Inferior parietal cortex (tissue), 1 donor: ENCODE measurements at regions not wholly inside any gene's neighbourhood (a gene's known extent, or its start where the extent isn't known, plus 50 kb on each side); places are given as distances from the start of the nearest gene placed in this dataset.

Source experiments
- DNase-seq: peaks from one replicate; pipeline ENCODE4 v3.0.0-alpha.2; 2016; ENCODE audit errors: extremely low spot score

- no peak for DNase-seq
Measured at GRCh38 chr22:47850644-47851151, 1088.2 kb downstream of the TBC1D22A start.

DNA sequence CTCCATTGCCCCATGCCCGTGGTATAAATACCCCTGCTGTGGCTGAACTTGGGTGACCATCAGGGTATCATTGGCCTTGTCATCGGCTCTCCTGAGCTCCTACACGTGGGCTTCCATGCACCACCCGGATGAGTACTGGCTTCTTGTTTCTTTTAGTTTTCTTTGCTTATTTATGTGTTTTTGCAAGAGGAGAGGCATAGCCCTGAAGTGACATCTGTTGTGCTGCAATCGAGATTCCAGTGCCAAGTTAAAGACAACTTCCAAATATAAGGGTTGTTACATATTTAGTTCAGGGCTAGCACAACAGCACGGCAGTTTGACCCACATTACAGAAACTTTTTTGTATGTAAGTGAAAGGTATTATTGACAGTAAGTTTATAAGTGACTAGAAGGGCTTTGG, 1087.1 kb downstream of the TBC1D22A start:
- no peak for DNase-seq

DNA sequence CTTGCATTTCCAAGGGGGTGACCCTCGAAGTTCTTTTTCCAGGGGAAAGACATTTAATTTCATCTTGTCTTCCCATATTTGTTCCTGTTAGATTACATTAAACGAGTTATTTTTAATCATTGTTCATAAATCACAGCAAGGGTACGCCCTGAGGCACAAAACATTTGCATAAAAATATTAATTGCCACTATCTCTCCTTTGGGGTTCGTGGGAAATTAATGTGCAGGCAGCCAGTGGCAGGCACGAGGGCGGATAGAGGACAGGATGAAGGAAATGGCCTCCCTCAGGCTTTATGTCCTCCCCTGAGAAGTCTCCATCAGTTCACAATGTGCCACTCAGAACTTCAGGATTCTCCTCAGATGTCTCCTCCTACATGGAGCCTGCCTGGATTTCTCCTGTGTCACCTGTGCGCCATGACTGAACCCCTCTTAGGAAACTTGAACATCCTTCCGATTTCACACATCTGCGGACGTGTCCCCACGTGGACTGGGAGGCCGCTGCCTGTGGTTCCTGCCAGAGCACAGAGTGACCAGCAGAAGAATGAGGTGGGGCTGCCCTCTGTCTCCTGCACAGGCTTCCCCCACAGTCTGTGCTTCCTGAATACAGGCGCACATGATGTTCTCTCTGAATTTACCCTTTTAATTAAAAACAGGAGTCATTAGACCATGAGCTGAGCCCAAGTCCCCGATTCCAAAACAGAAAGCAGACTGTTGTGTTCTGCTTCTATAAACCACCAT, 1085.9 kb downstream of the TBC1D22A start:
- DNase-seq = no peak

DNA sequence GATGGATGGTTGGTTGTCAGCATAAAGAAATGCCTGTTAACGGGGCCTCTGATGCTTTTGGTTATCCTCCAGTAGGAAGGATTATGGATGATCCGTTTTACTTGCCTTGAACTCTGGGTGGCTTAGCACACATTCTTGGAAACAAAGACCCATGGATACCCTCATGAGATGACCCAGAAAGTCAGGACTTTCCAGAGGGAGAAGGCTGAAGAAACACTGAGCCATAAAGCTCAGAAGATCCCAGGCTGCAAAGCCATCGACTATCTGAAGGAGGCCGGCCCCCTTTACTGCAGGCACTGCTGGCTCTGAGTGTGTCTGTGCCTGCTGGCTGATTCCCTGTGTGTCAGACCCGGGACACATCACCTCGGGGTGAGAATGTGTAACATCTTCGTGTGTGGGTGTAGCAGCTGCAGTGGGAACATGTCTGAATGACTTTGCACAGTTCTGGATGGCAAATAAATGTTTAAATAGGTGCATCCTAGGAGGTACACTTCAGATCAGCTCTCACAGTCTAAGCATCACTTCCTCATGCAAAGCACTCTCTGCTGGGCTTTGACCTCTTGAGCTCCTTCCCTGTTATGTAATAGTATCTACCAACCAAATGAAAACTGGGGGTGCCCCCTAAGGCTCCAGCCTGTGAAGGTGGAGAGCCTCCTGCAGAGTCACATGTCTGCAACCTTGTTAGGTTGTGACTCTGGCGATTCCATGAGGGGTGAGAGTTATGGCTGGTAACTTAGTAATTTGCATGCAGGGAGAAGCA, 1084.9 kb downstream of the TBC1D22A start:
- no peak for DNase-seq

GRCh38 chr22:47846206-47846605, 1083.8 kb downstream of the TBC1D22A start:
- no peak for DNase-seq

- DNase-seq = no peak
Measured at GRCh38 chr22:47842119-47842518, 1079.7 kb downstream of the TBC1D22A start.

DNA sequence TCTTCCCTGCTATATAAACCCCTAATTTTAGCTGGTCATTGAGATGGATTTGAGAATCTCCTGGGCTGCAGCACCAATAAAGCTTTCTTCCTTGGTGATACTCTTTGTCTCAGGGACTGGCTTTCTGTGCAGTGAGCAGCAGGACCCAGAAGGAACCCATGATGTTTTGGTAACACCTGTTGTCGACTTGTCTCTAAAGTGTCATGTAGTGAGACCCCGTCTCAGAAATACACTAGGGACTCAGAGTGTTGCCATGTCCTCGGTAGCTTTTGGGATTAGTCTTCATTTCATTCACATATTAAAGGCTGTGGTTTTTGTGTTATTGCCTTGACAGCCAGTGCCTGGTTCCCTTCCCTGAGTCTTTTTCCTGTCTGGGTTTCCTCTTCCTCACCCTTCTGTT, 1078.7 kb downstream of the TBC1D22A start:
- DNase-seq = no peak

DNA sequence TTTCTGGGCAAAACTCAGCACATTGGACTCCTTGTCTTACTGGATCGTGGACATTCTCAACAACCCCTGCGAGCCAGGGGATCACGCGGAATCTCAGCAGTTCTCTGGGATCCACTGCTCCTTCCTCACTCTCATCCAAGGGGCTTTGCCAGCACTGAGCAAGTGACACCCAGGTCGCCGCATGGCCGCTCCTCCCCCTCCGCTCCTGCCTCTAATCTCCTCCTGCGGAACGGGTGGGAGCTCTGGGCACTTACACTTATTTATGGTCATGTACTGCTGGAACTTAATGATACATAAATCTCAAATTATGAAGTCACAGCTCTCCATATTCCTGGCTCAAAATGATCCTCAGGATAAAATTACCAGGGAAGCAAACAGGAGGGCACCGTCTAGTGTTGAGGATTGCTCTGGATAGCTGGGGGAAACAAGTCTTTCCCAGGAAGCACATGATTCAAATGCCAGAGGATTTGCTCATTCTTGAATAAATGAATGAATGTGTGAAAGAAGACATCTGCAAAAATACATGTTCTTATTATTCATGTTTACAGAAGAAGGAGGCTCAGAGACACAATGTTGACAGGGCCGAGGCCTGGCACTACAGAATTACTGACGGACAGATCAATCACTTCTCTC, 1077.3 kb downstream of the TBC1D22A start:
- no peak for DNase-seq

- no peak for DNase-seq
Measured at GRCh38 chr22:47837703-47838102, 1075.3 kb downstream of the TBC1D22A start.

GRCh38 chr22:47836957-47837356, 1074.5 kb downstream of the TBC1D22A start:
- DNase-seq = no peak

GRCh38 chr22:47835726-47836125, 1073.3 kb downstream of the TBC1D22A start:
- DNase-seq = no peak

DNA sequence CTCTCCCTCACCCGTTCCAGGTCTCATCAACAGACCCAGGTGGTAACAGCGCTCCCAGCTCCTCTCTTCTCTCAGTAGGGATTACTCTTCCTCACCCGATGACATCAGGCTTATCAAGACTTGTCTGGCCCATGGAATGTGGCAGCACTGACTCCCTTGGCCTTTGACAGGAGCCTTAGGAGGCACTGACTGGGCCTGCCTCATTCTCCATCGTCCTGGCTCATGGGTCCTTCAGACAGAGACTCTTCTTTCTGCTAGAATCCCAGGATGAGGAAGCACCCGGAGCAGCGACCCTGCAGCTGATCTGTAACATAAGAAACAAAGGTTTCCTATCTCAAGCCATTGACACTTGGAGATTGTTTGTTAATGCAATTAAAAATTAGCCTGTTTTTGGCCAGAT, 1063.6 kb downstream of the TBC1D22A start:
- no peak for DNase-seq

- no peak for DNase-seq
Measured at GRCh38 chr22:47822422-47822821, 1060.0 kb downstream of the TBC1D22A start.

- DNase-seq = no peak
Measured at GRCh38 chr22:47818496-47818895, 1056.0 kb downstream of the TBC1D22A start.

DNA sequence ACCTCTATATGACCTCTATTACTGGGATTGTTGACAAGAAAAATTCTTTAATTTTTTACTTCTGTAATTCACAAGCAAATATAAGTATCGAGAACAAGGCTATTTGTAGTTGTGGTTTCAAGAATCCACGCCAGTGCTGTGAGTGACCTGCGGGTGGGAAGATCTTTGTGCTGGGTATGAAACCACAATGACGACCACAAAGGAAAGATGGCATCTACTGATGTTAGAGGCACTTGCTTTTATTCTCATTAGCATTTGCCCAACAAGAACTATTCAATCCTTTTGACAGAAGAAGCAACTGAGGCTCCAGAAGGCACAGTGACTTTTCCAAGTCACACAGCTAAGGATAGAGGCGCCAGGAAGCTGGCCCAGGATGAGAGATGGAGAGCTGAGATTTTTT, 1054.9 kb downstream of the TBC1D22A start:
- no peak for DNase-seq

DNA sequence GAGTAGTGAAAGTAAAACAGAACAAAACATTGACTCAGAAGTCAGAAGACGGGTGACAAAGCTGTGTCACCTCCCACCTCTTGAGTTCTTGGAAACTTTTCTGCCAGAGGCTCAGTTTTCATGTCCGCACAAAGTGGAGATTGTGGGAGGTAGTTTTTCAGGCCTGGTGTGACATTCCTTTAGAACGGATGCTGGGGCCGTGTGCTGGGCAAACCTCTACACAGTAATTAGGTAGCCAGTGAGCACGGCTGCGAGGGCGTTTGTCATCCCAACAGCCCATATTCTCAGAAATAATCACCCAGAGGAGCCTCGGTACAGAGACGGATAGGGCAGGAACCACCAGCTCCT, 1054.4 kb downstream of the TBC1D22A start:
- DNase-seq = no peak

- no peak for DNase-seq
Measured at GRCh38 chr22:47816121-47816862, 1053.8 kb downstream of the TBC1D22A start.

GRCh38 chr22:47814474-47814873, 1052.0 kb downstream of the TBC1D22A start:
- no peak for DNase-seq

GRCh38 chr22:47813661-47814060, 1051.2 kb downstream of the TBC1D22A start:
- no peak for DNase-seq

DNA sequence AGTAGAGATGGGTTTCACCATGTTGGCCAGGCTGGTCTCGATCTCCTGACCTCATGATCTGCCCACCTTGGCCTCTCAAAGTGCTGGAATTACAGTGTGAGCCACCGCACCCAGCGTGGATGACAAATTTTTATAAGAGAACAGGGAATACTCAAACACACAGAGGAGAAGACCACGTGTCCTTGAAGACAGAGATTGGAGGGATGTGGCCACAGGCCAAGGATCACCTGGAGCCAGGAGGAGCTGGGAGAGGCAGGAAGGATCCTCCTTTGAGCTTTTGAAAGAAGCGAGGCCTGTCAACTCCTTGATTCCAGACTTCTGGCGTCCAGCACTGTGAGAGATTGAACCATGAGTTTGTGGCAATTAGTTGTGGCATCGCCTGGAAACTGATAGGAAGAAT, 1049.5 kb downstream of the TBC1D22A start:
- DNase-seq = no peak

- DNase-seq = no peak
Measured at GRCh38 chr22:47810505-47811500, 1048.4 kb downstream of the TBC1D22A start.
